Endothelial cell of umbilical vein (primary cell): ENCODE measurements at regions not wholly inside any gene's neighbourhood (a gene's known extent, or its start where the extent isn't known, plus 50 kb on each side); places are given as distances from the start of the nearest gene placed in this dataset.

Source experiments
- BruUV-seq: library from RNA; stranded (reverse); fragments of 400-500 nt; replicated peaks from 2 replicates; lab custom pipeline; 2021; lab: Mats Ljungman, UMichigan
- CTCF ChIA-PET: fragments of 300-600, 350-600 bp; sonication (Branson Sonifier 250); formaldehyde crosslinking; loops from one replicate; lab custom pipeline; 2021; ENCODE audit warnings: antibody characterized with exemption, inconsistent platforms; lab: Charles Lee
- POLR2A ChIA-PET: fragments of 300-600, 350-600 bp; sonication (Branson Sonifier 250); formaldehyde crosslinking; loops from one replicate; lab custom pipeline; 2021; ENCODE audit warnings: antibody characterized with exemption, inconsistent platforms; lab: Charles Lee
- DNase-seq: peaks from one replicate; pipeline ENCODE4 v3.0.0-alpha.2; 2011; ENCODE audit warnings: low read depth, low spot score
- FAIRE-seq: peaks from 2 replicates; lab custom pipeline; 2011; peaks lifted over from hg19 to GRCh38; lab: Jason Lieb, UNC
- H2AFZ ChIP-seq: 2 replicates; pipeline ENCODE4 v1.6.0; 2012; ENCODE audit warnings: low read depth, low read length, control low read depth, inconsistent platforms
- H3K27ac ChIP-seq: 2 replicates; pipeline ENCODE4 v1.5.1; 2011; ENCODE audit warnings: low read depth, mild to moderate bottlenecking, control low read depth, low read length, moderate library complexity; ENCODE audit not compliant: insufficient read depth
- H3K27me3 ChIP-seq, 2 experiments: 2 replicates each; pipeline versions ENCODE4 v1.6.0 to v1.6.1; 2011; ENCODE audit warnings: low read length in 2 of 2, mixed read lengths in 1 of 2; ENCODE audit not compliant: control insufficient read depth in 2 of 2, insufficient read depth in 2 of 2
- H3K36me3 ChIP-seq, 2 experiments: 2 replicates in 1 of 2; 3 replicates in 1 of 2; pipeline ENCODE4 v1.5.1; 2011; ENCODE audit warnings: low read length in 2 of 2, mild to moderate bottlenecking in 1 of 2, moderate library complexity in 1 of 2; ENCODE audit not compliant: control insufficient read depth in 2 of 2, insufficient read depth in 2 of 2; ENCODE audit errors: extremely low read depth in 1 of 2
- H3K4me1 ChIP-seq: 3 replicates; pipeline ENCODE4 v1.5.1; 2011; ENCODE audit warnings: mild to moderate bottlenecking, low read length; ENCODE audit not compliant: control insufficient read depth, insufficient read depth; ENCODE audit errors: extremely low read depth
- H3K4me2 ChIP-seq: 2 replicates; pipeline ENCODE4 v1.6.1; 2011; ENCODE audit warnings: low read length, control low read depth, mixed read lengths; ENCODE audit not compliant: insufficient read depth
- H3K4me3 ChIP-seq, 3 experiments: fragments of 200-600 bp in 1 of 3; sonication (generic), shearing (Covaris generic) in 1 of 3; replicated peaks in 1 of 3; 2 replicates each; pipeline ENCODE4 v1.5.1; 2011 to 2016; ENCODE audit warnings: control low read depth in 3 of 3, low read length in 3 of 3, mild to moderate bottlenecking in 2 of 3, inconsistent platforms in 1 of 3, low read depth in 1 of 3, moderate library complexity in 1 of 3; ENCODE audit not compliant: insufficient read depth in 1 of 3
- H3K79me2 ChIP-seq: 2 replicates; pipeline ENCODE4 v1.6.0; 2012; ENCODE audit warnings: low read length, inconsistent platforms; ENCODE audit not compliant: control insufficient read depth, insufficient read depth
- H3K9ac ChIP-seq: replicated peaks from 2 replicates; pipeline ENCODE3; 2011; ENCODE audit warnings: low read length, control low read depth; ENCODE audit not compliant: insufficient read depth; ENCODE audit errors: extremely low read depth
- H3K9me1 ChIP-seq: replicated peaks from 3 replicates; pipeline ENCODE4 v1.6.0; 2011; ENCODE audit warnings: mild to moderate bottlenecking, low read length; ENCODE audit not compliant: control insufficient read depth, insufficient read depth; ENCODE audit errors: extremely low read depth
- H3K9me3 ChIP-seq: replicated peaks from 2 replicates; pipeline ENCODE4 v1.5.1; 2012; ENCODE audit warnings: low read length, inconsistent platforms; ENCODE audit not compliant: control insufficient read depth, insufficient read depth
- H4K20me1 ChIP-seq: replicated peaks from 2 replicates; pipeline ENCODE3; 2011; ENCODE audit warnings: mild to moderate bottlenecking, low read length; ENCODE audit not compliant: control insufficient read depth, insufficient read depth; ENCODE audit errors: extremely low read depth
- CTCF ChIP-seq, 2 donors: IDR thresholded peaks; 1 replicate in 1 of 2; 2 replicates in 1 of 2; pipeline ENCODE4 v1.5.1; 2011; ENCODE audit warnings: low read length in 2 of 2, mild to moderate bottlenecking in 2 of 2, moderate library complexity in 2 of 2, control low read depth in 1 of 2, inconsistent platforms in 1 of 2, low read depth in 1 of 2; ENCODE audit not compliant: insufficient read depth in 1 of 2; ENCODE audit errors: extremely low read depth in 1 of 2
- EZH2 ChIP-seq: IDR thresholded peaks from 2 replicates; pipeline ENCODE4 v1.6.1; 2012; ENCODE audit warnings: borderline replicate concordance, low read depth, mild to moderate bottlenecking, moderate library complexity, low read length, inconsistent platforms; ENCODE audit not compliant: severe bottlenecking
- FOS ChIP-seq: IDR thresholded peaks from 2 replicates; pipeline ENCODE4 v1.6.1; 2011; ENCODE audit warnings: mild to moderate bottlenecking, low read length, moderate library complexity, borderline replicate concordance; ENCODE audit not compliant: insufficient read depth
- GATA2 ChIP-seq: IDR thresholded peaks from 2 replicates; pipeline ENCODE4 v1.7.0; 2011; ENCODE audit warnings: low read depth, mild to moderate bottlenecking, moderate library complexity, mixed read lengths, low read length; ENCODE audit not compliant: insufficient read length, insufficient read depth
- JUN ChIP-seq: IDR thresholded peaks from 2 replicates; pipeline ENCODE4 v1.6.1; 2011; ENCODE audit warnings: borderline replicate concordance, low read depth; ENCODE audit not compliant: insufficient read length, insufficient read depth
- MAX ChIP-seq: IDR thresholded peaks from 2 replicates; pipeline ENCODE4 v1.6.1; 2011; ENCODE audit not compliant: insufficient read depth, insufficient read length
- MYC ChIP-seq: IDR thresholded peaks from one replicate; pipeline ENCODE4 v1.6.1; 2011; ENCODE audit warnings: mild to moderate bottlenecking, low read depth, low read length
- POLR2A ChIP-seq: IDR thresholded peaks from 2 replicates; pipeline ENCODE4 v1.6.1; 2012; ENCODE audit warnings: low read depth, mild to moderate bottlenecking, control low read depth, low read length
- POLR2AphosphoS5 ChIP-seq: IDR thresholded peaks from 2 replicates; pipeline ENCODE4 v1.6.1; 2012; ENCODE audit warnings: low read depth, mild to moderate bottlenecking, control low read depth, low read length, moderate library complexity; ENCODE audit not compliant: insufficient read depth
- dilution Hi-C: fragments of 300-500 bp; cut with MboI; formaldehyde crosslinking; loops from one replicate; pipeline ENCODE4 v1.15.0; 2019; ENCODE audit warnings: low sequenced_read_pairs; ENCODE audit not compliant: extremely low pct_ligation_motif_present
- intact Hi-C: fragments of 100-400 bp; cut with micrococcal nuclease; formaldehyde crosslinking; loops from one replicate; pipeline ENCODE4 v1.10.0; 2022

- TF ChIP-seq POLR2A (no peak), CTCF (IDR thresholded peaks at IDR 0.05; ENCODE audit: extremely low read depth in 1 of 2, insufficient read depth in 1 of 2, low read depth in 1 of 2, low read length in 2 of 2) (no peak), GATA2 (no peak), MAX (no peak), POLR2AphosphoS5 (no peak), JUN (no peak), MYC (no peak), EZH2 (no peak), FOS (no peak)
- Histone ChIP-seq H3K79me2 (no peaks in the 10 kb centered on the region), H3K9me1 (no peaks in the 10 kb centered on the region), H3K9me3 (no peaks in the 10 kb centered on the region), H3K27ac (no peak overlapping the region), H3K4me1 (no peaks in the 10 kb centered on the region), H3K9ac (no peak overlapping the region), H3K27me3 (peaks cover 0 to 7% of the 10 kb centered on the region in 2 experiments), H3K4me3 (no peak overlapping the region), H3K36me3 (no peaks in the 10 kb centered on the region), H2AFZ (no peak overlapping the region), H4K20me1 (no peaks in the 10 kb centered on the region), H3K4me2 (no peak overlapping the region)
- no TSS peak for BruUV-seq
- intact Hi-C loops, result no loop called here
- FAIRE-seq (peak; percentile 33), DNase-seq (no peak)
- POLR2A ChIA-PET, result no interaction called here
- dilution Hi-C loops, result no loop called here
- CTCF ChIA-PET, result interaction anchor here (2.1 kb wide), 1 partner anchor 34 kb away, joined by 5 read pairs; no protein-coding TSS in a partner anchor
Measured at GRCh38 chr2:206876216-206876860, 63.0 kb upstream of the CPO start.
